GM06990 (cell line): ENCODE measurements at regions not wholly inside any gene's neighbourhood (a gene's known extent, or its start where the extent isn't known, plus 50 kb on each side); places are given as distances from the start of the nearest gene placed in this dataset.
"Not testable (repeated sequence)": the region's sequence is repeated elsewhere in the genome, so short reads cannot be mapped to it uniquely, and the experiment has no call there.

Experiments used
- DNase-seq: peaks from one replicate; pipeline ENCODE4 v3.0.0-alpha.2; 2011; ENCODE audit not compliant: insufficient read length; ENCODE audit errors: extremely low read depth
- H3K27me3 ChIP-seq: replicated peaks from 2 replicates; pipeline ENCODE4 v1.6.0; 2011; ENCODE audit warnings: low read length; ENCODE audit not compliant: control insufficient read depth, insufficient read depth
- H3K36me3 ChIP-seq: 2 replicates; pipeline ENCODE4 v1.5.1; 2011; ENCODE audit warnings: low read length; ENCODE audit not compliant: control insufficient read depth, insufficient read depth
- H3K4me3 ChIP-seq: replicated peaks from 2 replicates; pipeline ENCODE4 v1.5.1; 2011; ENCODE audit warnings: low read depth, mild to moderate bottlenecking, control low read depth, low read length
- CTCF ChIP-seq: IDR thresholded peaks from 2 replicates; pipeline ENCODE4 v1.5.1; 2011; ENCODE audit warnings: low read length, control low read depth, mild to moderate bottlenecking, inconsistent platforms; ENCODE audit not compliant: insufficient read depth, poor library complexity, severe bottlenecking

GRCh38 chr11:26936109-26936508, 57.8 kb upstream of the FIBIN start:
- Histone ChIP-seq H3K4me3 (no peak overlapping the region), H3K36me3 (no peaks in the 10 kb centered on the region), H3K27me3 (no peaks in the 10 kb centered on the region)
- DNase-seq: no peak
- TF ChIP-seq CTCF: no peak

GRCh38 chr11:26937386-26937785, 56.5 kb upstream of the FIBIN start:
- H3K4me3 ChIP-seq: no peak overlapping the region
- H3K27me3 ChIP-seq: no peaks in the 10 kb centered on the region
- TF ChIP-seq CTCF: no peak
- no peaks in the 10 kb centered on the region for H3K36me3 ChIP-seq
- DNase-seq: no peak

GRCh38 chr11:26940501-26940900, 53.4 kb upstream of the FIBIN start:
- H3K4me3 ChIP-seq, H3K36me3 ChIP-seq, H3K27me3 ChIP-seq, DNase-seq: not testable (repeated sequence)

- TF ChIP-seq CTCF: no peak
- Histone ChIP-seq H3K4me3 (no peak overlapping the region), H3K27me3 (no peaks in the 10 kb centered on the region), H3K36me3 (no peaks in the 10 kb centered on the region)
- no peak for DNase-seq
These were observed 51.6 kb upstream of the FIBIN start for GRCh38 chr11:26942356-26942755.

- no peaks in the 10 kb centered on the region for H3K27me3 ChIP-seq
- TF ChIP-seq CTCF: no peak
- H3K4me3 ChIP-seq: no peak overlapping the region
- H3K36me3 ChIP-seq: no peaks in the 10 kb centered on the region
- no peak for DNase-seq
These were observed 50.3 kb upstream of the FIBIN start for GRCh38 chr11:26943636-26944035.
